Frontal cortex (tissue), 3 donors: ENCODE measurements at regions not wholly inside any gene's neighbourhood (a gene's known extent, or its start where the extent isn't known, plus 50 kb on each side); places are given as distances from the start of the nearest gene placed in this dataset.
"Not testable (repeated sequence)": the region's sequence is repeated elsewhere in the genome, so short reads cannot be mapped to it uniquely, and the experiment has no call there.

Experiments used
- DNase-seq, 2 donors: peaks; one replicate each; pipeline ENCODE4 v3.0.0; 2012; ENCODE audit warnings: low spot score in 2 of 2
- FAIRE-seq: peaks from 2 replicates; lab custom pipeline; 2012; peaks lifted over from hg19 to GRCh38; lab: Jason Lieb, UNC
- donor health status: control.
- donor health status: control.
- donor health status: control.

DNA sequence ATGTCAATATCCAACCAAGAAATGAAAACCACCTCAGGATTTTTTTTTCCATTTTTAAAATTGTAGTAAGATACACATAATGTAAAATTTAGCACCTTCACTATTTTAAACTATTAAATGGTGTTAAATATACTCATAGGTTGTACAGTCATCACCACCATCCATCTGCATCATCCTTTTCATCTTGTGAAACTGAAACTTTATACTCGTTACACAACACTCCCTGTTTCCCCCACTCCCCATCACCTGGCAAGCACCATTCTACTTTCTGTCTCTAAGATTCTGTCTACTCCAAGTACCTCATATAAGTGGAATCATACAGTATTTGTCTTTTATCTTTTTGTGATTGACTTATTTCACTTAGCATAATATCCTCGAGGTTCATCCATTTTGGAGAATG is 335.2 kb upstream of the NPSR1 start:
- FAIRE-seq (no peak), DNase-seq (no peak)

DNA sequence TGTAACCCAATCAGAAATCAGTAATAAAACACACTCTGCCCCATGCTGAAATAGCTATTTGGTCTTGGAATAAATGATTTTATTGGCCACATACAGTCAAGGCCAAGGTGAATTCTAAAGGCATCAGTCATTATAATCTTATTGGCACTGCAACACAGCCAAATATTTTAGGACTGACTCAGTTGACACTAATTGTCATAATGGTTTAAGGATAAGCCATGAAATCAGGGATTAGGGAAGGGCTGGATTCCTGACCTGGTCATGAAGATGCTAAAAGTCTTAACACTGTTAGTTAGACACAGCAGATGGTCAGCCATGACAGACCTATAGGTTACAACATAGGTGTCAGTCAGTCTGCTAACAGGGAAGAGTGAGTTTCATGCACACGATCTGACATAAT is 330.3 kb upstream of the NPSR1 start:
- no peak for FAIRE-seq
- no peak for DNase-seq

DNA sequence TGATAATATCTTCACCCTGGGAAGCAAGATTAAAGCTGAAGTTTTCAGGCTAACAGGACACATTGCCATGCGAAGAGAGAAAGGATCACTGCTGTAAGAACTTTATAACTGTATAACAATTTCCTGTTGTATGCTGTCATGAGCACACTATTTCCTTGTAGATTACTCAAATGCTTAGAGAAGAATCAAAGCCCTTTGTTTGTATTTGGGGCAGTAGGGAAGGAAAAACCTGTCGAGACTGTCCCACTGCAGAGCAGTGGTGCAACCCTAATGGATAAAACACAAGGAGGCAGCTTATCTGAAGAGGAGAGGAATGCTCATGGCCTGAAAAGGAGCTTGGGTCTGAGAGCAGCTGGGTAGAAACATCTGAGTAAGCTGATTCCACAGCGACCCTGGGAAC is 327.7 kb upstream of the NPSR1 start:
- DNase-seq = no peak
- FAIRE-seq = no peak

DNA sequence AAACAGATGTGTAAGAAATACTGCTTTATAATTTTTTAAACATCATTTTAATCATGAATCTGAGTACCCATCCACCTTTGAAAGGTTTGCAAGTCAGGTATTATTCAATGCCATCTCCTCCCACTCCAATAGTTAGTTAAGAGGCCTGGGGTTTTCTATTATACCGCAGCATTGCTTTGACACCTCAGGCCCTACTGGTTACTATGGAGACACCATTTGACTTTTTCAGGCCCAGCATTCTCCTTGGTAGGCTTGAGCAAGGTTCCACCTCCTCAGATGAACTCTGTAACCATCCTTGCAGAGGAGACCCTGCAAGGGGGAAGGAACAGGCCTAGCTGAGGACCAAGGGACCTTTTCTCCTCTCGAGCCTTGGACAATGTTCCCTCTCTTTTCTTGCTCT is 326.9 kb upstream of the NPSR1 start:
- DNase-seq (no peak), FAIRE-seq (no peak)

DNA sequence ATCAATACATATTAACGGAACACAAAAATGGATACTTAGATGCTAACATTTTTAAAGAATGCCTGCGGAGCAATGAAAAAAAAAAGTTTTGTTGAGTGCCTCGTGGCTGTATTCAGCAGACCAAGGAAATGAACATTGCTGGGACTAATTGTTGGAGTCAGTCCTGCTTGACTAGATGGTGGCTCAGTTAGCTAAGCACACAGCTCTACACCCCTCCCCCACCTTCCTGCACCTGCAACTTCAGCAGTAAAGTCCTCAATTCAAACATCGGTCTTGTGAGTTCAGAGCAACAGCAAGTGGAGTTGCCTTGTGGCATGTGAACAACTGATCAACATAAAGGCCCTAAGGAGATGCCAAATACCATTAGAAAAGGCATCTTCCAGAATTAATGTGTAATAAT is 326.0 kb upstream of the NPSR1 start:
- FAIRE-seq (no peak), DNase-seq (no peak)

DNA sequence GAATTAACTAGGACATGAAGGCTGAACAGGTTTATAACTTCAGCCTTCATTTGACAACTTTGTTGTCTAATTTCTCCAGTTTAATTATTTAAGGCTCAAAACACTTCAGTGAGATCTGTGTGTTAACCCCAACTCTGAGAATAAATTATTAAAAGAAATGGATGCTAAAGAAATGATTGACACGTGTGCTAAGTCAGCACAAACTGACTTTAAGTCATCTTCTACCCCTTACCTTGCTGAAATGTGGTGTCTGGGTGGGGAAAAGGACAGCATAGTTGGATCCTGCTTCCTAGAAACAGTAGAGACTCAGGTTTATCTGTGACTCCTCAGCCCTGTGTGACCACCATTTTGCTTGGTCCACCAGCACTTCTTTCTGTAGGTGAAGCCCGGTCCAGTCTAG is 324.8 kb upstream of the NPSR1 start:
- no peak for DNase-seq
- no peak for FAIRE-seq

DNA sequence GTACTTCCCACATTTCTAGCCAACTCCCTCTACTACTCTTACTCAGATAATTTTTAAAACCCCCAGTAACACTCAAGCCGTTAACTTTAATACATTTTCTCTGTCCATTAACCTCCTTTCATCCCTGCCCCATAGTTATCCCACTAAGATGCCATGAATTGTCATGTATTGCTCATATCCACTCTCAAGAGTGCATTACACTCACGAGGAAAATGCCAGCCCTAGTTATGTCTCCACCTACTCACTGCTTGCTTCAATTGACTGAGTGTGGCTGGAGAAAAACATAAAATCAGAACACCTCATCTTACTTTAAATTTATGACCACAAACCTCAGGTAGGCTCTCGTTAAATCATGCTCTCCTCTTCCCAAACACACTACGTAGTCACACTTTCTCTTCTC is 324.1 kb upstream of the NPSR1 start:
- FAIRE-seq = no peak
- no peak for DNase-seq

DNA sequence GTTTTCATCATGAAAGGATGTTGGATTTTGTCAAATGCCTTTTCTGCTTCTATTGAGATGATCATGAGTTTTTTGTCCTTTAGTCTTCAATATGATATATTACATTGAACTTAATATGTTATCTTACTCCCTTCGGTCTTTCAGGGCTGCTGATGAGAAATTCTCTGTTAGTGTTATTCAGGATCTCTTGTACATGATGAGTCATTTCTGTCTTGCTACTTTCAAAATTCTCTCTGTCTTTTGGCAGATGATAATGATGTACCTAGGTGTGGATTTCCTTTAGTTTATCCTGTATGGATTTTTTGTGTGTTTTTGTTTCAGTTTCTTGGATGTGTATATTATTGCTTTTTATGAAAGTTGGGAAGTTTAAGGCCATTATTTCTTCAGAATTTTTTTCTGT is 320.9 kb upstream of the NPSR1 start:
- FAIRE-seq (no peak), DNase-seq (no peak)

DNA sequence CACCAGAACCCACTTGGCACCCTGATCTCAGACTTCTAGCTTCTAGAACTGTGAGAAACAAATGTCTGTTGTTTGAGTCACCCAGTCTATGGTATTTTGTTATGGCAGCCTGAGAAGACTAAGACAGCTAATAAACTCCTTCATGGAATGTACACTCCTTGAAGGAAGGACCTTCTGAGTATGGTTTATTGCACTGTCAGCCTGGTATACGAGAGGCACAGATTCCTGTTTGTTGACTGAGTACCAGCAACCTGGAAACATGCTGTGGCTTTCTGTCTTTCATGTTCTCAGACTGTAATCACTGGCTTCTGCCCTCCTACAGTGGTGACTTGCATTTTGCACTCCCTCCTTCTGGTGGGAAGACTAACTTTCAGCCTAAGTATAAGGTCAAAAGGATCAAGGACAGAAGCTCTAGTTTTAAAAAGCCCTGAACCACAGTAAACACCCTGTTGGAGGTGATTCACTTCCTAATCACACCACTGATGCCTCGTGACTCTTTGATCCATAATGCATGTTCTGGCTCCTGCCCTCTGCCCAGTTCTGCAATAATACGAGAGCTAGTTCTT is 319.0 kb upstream of the NPSR1 start:
- FAIRE-seq = no peak
- no peak for DNase-seq

DNA sequence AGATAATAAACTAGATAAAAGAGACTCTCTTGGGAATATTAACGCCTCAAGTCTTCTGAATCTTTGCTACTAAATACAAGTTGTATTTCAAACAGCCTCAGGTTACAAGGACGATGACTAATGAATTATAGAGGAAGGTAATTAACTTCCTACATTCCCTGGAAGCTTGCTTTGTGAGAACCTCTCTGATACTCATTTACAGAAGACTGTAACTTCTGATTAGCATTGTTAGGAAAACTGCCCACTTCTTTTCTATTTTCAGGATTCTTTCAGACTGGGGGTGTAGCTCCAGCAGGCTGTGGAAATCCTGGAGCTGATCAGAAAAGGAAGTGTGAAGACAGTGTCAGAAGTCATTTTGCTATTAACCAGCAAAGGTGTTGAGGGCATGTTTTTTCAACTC is 316.7 kb upstream of the NPSR1 start:
- DNase-seq (no peak), FAIRE-seq (no peak)

DNA sequence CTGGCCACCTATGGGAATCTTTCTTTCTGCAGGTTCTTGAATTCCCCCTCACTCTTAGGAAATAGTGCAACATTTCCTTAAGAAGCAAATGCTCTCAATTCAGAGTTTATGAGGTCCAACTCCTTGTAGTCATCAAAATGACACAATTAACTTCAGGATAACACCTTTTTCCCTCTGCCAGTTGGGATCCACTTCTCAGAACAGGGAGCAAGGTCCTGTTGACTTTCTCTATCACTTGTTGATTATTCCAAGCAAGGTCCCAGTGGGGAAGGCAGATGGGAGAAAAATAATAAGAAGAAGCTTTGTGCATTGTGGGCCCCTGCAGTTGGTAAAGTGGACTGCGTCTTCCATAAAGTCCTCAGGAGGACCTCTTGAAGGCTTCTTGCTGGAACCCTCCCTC is 315.6 kb upstream of the NPSR1 start:
- FAIRE-seq = no peak

DNA sequence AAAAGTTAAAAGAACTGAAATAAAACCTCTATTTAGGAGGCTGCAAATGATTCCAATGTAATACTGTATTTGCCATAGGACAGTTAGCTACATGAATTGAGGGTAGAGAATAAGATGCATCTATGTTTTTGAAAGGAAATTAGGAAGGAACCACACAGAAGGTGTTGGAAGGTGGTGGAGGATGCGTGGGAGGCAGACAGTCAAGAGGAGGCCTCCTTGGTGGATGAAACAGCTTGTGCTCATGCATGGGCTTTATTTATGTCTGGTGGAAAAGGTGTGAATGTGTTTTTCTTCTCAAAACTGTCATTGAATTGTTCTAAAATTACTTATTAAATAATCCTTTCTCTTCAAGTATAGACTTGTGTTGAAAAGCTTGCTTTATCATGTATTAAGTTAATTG is 314.4 kb upstream of the NPSR1 start:
- no peak for DNase-seq
- no peak for FAIRE-seq

More for the DNA sequence above, 315.6 kb upstream of the NPSR1 start:
- DNase-seq = no peak

DNA sequence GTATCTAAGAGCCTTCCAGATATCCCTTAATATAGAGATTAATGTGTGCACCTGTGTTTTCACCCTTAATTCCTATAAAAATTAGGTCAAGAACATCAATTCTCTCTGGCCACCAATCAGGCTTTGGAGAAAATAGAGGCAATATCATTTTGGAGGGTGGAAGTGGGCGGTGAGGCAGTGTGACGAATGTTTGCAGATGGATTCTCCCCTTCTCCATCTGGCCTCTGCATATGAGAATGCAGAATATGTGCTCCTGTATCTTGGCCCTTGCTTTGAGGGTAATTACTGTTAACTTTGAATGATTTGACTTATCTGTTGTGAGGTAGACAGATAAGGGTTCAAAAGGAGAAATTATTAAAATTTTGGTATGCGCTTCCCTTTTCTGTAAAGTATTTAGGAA is 304.0 kb upstream of the NPSR1 start:
- FAIRE-seq (no peak), DNase-seq (no peak)

DNA sequence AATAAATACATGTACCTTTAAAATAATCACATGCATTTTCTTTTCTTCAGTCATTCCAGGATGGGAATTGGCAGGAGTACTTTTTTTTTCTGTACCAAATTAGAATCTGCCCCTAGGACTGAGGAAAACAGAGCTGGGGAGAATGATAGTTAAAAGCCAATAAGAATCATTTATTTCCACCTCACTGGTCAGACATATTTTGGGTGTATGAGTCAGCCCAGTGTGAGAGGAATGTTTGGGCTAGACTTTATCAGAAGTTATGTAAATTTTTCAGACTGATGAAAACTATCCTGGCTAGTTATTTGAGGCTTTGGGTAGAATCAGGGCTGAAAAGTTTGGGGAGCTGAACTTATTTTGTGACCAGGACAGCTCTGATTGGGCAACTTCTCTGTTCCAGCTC is 303.1 kb upstream of the NPSR1 start:
- FAIRE-seq (no peak), DNase-seq (no peak)

DNA sequence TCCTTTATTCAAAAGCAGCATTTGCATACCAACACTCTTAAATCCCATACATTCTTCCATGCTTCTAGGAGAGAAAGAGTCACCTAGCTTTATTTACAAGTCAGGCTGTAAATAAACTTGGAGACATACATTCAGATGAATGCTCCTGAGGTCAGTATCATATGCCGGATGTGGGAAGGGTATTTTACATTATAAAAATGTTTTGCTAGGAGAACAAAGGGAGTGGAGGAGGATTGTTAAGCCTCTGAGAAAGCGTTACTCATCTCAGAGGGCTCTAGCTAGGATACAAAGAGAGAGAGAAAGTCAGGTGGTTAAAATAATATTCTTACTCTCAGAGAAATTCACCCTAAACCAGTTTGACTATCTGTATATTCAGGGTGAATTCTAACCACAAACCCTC is 300.9 kb upstream of the NPSR1 start:
- no peak for FAIRE-seq
- no peak for DNase-seq

DNA sequence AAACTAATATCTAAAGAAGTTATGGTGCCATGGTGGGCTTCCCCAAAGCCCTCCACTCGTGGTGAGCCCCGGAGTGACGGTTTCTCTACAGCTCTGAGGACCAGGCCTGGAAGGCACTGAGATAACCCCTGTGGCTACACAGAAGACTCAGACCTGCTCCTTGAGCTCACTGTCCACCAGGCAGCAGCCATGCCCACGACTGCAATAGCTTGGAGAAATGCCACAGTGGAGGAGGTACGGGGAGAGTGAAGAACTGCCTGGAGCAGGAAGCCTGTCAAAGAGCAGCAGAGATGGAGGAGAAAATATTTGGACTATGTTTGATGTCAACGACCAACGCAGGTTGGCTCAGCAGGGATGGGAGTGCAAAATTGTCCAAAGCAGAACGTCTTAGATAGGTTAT is 300.1 kb upstream of the NPSR1 start:
- DNase-seq = no peak

DNA sequence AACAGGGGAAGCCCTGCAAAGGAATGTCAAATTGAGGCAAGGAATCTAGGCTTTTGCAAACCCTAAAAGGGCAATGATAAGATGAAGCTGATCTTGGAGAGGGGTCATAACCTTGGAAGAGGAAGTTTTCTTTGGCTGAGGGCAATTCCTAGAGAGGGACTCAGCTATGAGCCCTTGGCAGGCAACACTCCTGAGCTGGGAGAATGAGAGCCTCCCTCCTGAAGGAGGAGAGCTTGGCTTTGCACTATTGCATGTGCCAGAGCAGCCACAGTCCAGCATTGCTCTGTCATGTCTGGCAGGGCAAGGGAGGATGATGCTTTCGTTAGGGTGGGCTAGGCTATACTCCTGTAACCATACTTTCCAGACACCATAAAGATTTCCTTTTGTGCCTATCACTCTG is 299.4 kb upstream of the NPSR1 start:
- not testable (repeated sequence) for DNase-seq, FAIRE-seq

More for the DNA sequence above, 300.1 kb upstream of the NPSR1 start:
- no peak for FAIRE-seq

DNA sequence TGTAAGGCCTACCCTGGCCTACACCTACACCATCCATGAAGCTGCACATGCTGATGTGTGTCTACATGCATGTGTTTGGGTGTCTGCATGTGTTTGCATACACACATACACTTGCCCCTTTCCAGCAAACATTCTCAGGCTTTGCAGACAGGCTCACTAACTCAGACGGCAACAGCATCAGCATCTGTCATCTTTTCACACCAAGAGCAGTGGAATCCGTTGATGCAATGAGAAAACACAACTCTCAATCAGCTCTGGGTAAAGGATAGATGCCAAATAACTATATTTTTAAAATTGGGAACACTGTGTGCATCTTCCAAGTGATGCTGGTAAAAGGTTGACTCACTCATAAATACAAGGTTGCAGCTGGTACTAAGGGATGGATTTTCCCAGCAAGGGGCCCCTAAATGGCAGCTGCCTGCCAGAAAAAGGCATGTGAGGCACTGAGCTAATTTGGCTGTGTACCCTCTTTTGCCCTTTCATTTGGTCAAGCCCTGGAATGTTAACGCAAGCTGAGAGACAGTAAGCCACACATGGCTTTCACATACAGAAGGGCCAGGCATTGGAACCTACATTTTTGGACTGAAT is 296.3 kb upstream of the NPSR1 start:
- DNase-seq = peak in 1 of 2 donors; percentile 9
- FAIRE-seq = no peak

DNA sequence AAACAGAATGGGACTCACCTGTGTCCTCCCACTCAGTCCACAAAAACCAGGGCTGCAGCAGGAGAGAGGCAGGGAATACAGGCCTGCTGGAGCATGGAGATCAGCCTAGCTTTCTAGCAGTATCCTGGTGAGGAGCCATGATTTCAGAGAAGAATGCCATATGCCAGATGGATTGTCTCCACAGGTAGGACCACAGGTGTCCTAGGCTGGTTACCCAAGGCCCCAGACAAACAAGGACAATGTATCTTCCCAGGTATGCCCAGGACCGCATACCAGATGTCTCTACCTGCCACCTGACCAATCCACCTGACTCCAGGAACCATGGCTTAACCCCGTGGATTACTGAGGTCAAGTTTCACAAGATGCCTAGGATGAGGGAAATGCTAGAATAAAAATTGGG is 295.4 kb upstream of the NPSR1 start:
- FAIRE-seq (no peak), DNase-seq (no peak)

DNA sequence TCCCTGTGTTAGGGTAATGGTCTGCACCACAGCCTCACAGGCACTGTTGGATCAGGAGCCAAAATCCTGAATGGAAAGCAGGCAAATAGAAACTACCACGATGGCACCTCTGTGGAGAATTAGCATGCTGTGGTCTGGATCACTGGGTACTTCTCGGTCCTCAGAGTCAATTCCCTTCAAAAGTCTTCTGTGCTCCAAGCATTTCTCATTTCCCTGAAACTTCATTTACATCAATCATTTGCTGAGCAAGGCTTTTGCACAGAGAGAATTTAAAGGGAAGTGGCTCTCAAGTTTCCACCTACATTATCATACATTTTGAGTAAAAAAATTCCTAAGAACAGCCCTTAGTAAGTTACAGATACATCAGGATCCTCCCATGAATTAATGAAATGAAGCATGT is 293.9 kb upstream of the NPSR1 start:
- DNase-seq = no peak
- FAIRE-seq = no peak

DNA sequence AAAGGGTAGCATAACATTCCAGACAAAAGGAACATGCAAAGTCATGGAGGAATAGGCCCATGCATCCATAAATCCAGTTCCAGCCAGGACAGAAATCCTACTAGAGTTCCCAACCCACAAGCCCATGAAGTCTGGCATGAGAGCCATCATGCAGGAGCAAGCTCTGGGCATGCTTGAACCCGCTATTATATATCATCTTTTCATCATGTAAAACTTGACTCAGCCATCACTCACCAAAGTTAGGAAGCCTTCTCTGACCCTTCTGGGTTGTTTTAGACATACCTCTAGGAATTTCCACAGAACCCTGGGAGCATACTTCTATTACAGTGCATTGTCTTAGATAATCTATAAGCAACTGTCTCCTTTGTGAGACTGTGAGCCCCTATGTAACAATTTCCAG is 293.0 kb upstream of the NPSR1 start:
- DNase-seq = no peak
- FAIRE-seq = no peak

DNA sequence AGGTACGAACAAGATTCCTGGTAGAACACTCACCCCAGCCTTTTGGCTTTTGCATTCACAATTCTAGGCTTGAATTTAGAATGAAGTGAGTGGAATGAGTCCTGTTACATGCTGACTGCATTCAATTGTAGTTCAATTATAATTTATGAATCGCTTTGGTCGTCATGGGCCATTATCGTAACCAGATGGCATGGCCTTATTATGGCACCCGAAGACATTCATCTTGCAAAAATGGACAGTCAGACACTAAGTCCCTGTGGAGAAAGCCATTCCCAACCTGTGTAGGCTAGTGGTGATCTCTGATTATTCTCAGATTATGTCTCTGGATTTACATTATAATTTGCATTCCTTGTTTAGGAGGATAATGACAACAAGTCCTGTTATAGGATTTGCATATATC is 292.4 kb upstream of the NPSR1 start:
- DNase-seq (no peak), FAIRE-seq (no peak)
